ENCODE measurements at regions not wholly inside any gene's neighbourhood (a gene's known extent, or its start where the extent isn't known, plus 50 kb on each side); places are given as distances from the start of the nearest gene placed in this dataset.
"Not testable (repeated sequence)": the region's sequence is repeated elsewhere in the genome, so short reads cannot be mapped to it uniquely, and the experiment has no call there.

DNA sequence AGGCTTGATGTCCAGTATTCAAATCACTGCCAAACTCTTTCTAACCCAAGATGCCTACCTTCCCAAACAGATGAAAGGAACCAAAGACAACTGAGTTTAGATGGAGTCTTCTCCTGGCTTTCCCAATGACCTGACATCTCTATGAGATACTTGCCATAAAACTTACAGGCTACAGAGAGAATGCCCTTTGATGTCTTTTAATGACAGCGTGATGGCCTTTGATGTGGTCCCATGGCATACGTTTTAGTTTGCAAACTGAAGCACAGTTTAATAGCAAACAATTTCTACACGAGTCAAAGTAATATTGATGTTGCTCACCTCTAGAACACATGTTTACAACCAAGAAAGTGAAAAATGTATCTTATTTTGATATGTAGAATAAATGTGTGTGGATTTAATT, 73.2 kb downstream of the ZIC4 start:
- no peak overlapping the region for H3K4me3 ChIP-seq (ENCODE audit: low read length)
- no peaks in the 10 kb centered on the region for H3K36me3 ChIP-seq (ENCODE audit: insufficient read depth, low read depth, low read length)
- no peak overlapping the region for H3K9ac ChIP-seq (ENCODE audit: low read depth, low read length)
- no peaks in the 10 kb centered on the region for H3K9me3 ChIP-seq (ENCODE audit: insufficient read depth, low read depth, low read length)
- H3K4me1 ChIP-seq (ENCODE audit: insufficient read depth, low read length): no peaks in the 10 kb centered on the region
- H3K27ac ChIP-seq (ENCODE audit: low read length): no peak overlapping the region
- H3K27me3 ChIP-seq (ENCODE audit: insufficient read depth, low read length): no peaks in the 10 kb centered on the region

DNA sequence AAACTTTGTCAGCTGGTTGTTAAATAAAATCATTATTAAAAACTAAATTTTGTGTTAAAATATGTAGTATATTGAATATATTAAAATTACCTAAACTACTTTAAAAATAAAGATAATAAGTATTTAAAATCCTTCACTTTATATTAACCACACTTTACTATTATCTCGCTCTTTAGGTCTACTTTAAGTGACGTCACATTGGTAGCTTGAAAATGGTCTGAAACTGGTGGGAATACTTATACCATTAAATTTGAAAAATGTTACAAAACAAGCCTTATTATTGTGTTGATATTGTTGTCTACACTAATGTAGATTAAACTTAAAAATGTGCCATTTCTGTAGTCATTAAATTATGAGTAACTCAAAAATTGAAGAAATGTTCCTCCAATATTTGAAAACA, 77.6 kb downstream of the ZIC4 start:
- Histone ChIP-seq H3K9me3 (ENCODE audit: insufficient read depth, low read depth, low read length) (no peaks in the 10 kb centered on the region), H3K4me1 (ENCODE audit: insufficient read depth, low read length) (no peaks in the 10 kb centered on the region), H3K9ac (ENCODE audit: low read depth, low read length) (no peak overlapping the region), H3K4me3 (ENCODE audit: low read length) (no peak overlapping the region), H3K36me3 (ENCODE audit: insufficient read depth, low read depth, low read length) (no peaks in the 10 kb centered on the region), H3K27ac (ENCODE audit: low read length) (no peak overlapping the region), H3K27me3 (ENCODE audit: insufficient read depth, low read length) (no peaks in the 10 kb centered on the region)

DNA sequence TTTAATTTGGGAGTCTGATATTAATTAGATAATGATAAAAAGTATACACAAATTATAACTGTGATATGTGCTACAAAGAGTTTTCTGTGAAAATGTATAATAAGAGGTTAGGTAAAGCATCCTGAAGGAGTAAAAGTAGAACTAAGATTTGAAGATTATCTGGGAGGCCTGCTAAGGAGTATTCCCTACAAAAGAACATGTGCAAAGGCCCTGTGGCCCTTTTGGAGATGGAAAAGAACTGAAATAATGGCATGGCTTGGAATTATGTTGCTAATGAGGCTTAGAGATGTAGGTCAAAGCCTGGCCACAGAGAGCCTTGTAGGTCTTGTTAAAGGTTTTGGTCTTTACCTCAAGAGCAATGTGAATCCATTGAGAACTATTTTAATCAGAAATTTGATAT, 82.0 kb downstream of the ZIC4 start:
- H3K36me3 ChIP-seq (ENCODE audit: insufficient read depth, low read depth, low read length): no peaks in the 10 kb centered on the region
- no peak overlapping the region for H3K27ac ChIP-seq (ENCODE audit: low read length)
- no peaks in the 10 kb centered on the region for H3K9me3 ChIP-seq (ENCODE audit: insufficient read depth, low read depth, low read length)
- no peak overlapping the region for H3K9ac ChIP-seq (ENCODE audit: low read depth, low read length)
- no peak overlapping the region for H3K4me3 ChIP-seq (ENCODE audit: low read length)
- no peaks in the 10 kb centered on the region; the same call in 1 of the 2 replicates for H3K4me1 ChIP-seq (ENCODE audit: insufficient read depth, low read length)
- no peaks in the 10 kb centered on the region for H3K27me3 ChIP-seq (ENCODE audit: insufficient read depth, low read length)

DNA sequence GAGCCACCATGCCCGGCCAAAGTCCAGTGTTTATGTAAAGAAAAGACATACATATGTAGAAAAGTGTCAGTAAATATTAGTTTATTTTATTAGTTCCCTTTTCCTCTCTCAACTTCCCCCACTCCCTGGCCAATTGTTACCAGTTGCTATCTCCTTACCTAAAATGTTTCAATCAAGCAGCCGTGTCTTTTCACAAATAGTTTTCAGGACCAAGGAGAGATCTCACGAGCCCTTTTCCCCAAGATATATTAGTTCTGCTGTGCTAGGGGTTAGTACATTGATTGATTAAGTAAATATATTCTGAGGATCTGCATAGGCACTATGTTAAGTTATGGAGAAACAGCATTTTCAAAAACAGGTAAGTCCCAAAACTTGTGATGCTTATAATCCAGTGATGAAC, 87.4 kb downstream of the ZIC4 start:
- Histone ChIP-seq H3K9ac (ENCODE audit: low read depth, low read length) (no peak overlapping the region), H3K4me3 (ENCODE audit: low read length) (no peak overlapping the region), H3K9me3 (ENCODE audit: insufficient read depth, low read depth, low read length) (no peaks in the 10 kb centered on the region), H3K27ac (ENCODE audit: low read length) (no peak overlapping the region), H3K4me1 (ENCODE audit: insufficient read depth, low read length) (no peaks in the 10 kb centered on the region; the same call in 1 of the 2 replicates), H3K36me3 (ENCODE audit: insufficient read depth, low read depth, low read length) (no peaks in the 10 kb centered on the region), H3K27me3 (ENCODE audit: insufficient read depth, low read length) (no peaks in the 10 kb centered on the region)

DNA sequence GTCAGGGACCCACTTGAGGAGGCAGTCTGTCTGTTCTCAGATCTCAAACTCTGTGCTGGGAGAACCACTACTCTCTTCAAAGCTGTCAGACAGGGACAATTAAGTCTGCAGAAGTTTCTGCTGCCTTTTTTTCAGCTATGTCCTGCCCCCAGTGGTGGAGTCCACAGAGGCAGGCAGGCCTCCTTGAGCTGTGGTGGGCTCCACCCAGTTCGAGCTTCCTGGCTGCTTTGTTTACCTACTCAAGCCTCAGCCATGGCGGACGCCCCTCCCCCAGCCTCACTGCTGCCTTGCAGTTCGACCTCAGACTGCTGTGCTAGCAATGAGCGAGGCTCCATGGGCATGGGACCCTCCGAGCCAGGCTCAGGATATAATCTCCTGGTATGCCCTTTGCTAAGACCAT, 89.3 kb downstream of the ZIC4 start:
- H3K36me3 ChIP-seq (ENCODE audit: insufficient read depth, low read depth, low read length); H3K27me3 ChIP-seq (ENCODE audit: insufficient read depth, low read length); H3K4me3 ChIP-seq (ENCODE audit: low read length); H3K27ac ChIP-seq (ENCODE audit: low read length); H3K9me3 ChIP-seq (ENCODE audit: insufficient read depth, low read depth, low read length); H3K9ac ChIP-seq (ENCODE audit: low read depth, low read length); H3K4me1 ChIP-seq (ENCODE audit: insufficient read depth, low read length): not testable (repeated sequence)

DNA sequence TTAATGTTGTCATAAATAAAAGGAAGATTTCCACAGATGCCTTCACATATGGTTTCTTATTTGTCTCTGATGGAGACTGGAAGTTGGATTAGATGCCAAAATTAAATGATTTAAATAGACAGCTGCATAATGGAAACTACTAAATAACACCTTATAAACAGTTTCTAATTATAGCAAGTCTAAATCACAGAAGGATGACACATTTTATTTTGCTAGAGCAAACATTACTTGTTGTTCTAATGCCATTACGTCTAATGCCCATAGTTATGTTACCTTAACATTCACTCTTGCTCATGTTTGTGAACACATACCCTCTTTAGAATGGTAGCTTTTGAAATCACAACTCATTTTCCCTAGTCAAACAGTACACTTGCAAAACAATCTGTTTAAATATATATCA, 92.8 kb downstream of the ZIC4 start:
- Histone ChIP-seq H3K36me3 (ENCODE audit: insufficient read depth, low read depth, low read length) (no peaks in the 10 kb centered on the region), H3K27ac (ENCODE audit: low read length) (no peak overlapping the region), H3K4me1 (ENCODE audit: insufficient read depth, low read length) (no peaks in the 10 kb centered on the region), H3K9ac (ENCODE audit: low read depth, low read length) (no peak overlapping the region), H3K9me3 (ENCODE audit: insufficient read depth, low read depth, low read length) (no peaks in the 10 kb centered on the region), H3K27me3 (ENCODE audit: insufficient read depth, low read length) (no peaks in the 10 kb centered on the region), H3K4me3 (ENCODE audit: low read length) (no peak overlapping the region)

DNA sequence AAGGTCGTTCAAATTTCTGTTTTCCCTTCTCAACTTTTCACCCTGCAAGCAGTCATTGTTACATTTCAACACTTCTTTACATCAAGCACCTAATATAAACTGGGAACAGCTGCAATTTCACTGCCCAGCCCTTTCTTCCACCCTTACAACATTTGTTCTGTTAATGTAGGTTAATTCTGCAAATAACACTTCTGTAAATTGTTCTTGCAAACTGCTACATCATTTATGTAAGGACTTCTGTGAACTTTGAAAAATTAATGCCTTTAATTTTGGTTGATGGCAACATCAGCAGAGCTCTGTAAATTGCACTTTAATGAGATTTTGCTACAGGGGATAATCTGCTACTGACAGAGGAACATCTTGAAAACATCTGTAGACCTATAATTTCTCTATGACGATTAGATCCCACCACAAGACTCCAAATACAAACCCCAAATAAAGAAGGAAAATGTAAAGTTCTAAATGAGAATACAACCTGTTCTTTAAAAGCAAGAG, 93.5 kb downstream of the ZIC4 start:
- Histone ChIP-seq H3K27me3 (ENCODE audit: insufficient read depth, low read length) (no peaks in the 10 kb centered on the region), H3K9ac (ENCODE audit: low read depth, low read length) (no peak overlapping the region), H3K36me3 (ENCODE audit: insufficient read depth, low read depth, low read length) (no peaks in the 10 kb centered on the region), H3K9me3 (ENCODE audit: insufficient read depth, low read depth, low read length) (no peaks in the 10 kb centered on the region), H3K4me1 (ENCODE audit: insufficient read depth, low read length) (no peaks in the 10 kb centered on the region), H3K27ac (ENCODE audit: low read length) (no peak overlapping the region), H3K4me3 (ENCODE audit: low read length) (no peak overlapping the region)

DNA sequence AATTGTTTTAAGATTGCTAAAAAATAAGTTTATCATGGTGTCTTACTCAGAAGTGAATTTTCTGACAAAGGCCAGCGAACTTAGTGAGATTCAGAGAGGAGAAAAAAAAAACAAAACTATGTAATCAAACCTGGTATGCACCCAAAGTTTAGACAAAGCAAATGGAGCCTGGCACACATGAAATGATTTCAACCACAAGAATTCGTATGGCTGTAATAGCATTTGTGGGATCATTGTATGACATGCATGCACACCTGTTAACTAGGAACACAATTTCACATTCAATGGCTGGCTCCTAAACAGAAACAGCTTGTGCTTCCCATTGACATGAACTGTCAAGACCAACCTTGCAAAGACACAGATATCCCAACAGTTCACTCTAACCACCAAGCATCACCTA, 94.6 kb downstream of the ZIC4 start:
- H3K9me3 ChIP-seq (ENCODE audit: insufficient read depth, low read depth, low read length): no peaks in the 10 kb centered on the region
- no peak overlapping the region for H3K27ac ChIP-seq (ENCODE audit: low read length)
- H3K9ac ChIP-seq (ENCODE audit: low read depth, low read length): no peak overlapping the region
- no peaks in the 10 kb centered on the region for H3K4me1 ChIP-seq (ENCODE audit: insufficient read depth, low read length)
- no peaks in the 10 kb centered on the region for H3K27me3 ChIP-seq (ENCODE audit: insufficient read depth, low read length)
- no peak overlapping the region for H3K4me3 ChIP-seq (ENCODE audit: low read length)
- H3K36me3 ChIP-seq (ENCODE audit: insufficient read depth, low read depth, low read length): no peaks in the 10 kb centered on the region

DNA sequence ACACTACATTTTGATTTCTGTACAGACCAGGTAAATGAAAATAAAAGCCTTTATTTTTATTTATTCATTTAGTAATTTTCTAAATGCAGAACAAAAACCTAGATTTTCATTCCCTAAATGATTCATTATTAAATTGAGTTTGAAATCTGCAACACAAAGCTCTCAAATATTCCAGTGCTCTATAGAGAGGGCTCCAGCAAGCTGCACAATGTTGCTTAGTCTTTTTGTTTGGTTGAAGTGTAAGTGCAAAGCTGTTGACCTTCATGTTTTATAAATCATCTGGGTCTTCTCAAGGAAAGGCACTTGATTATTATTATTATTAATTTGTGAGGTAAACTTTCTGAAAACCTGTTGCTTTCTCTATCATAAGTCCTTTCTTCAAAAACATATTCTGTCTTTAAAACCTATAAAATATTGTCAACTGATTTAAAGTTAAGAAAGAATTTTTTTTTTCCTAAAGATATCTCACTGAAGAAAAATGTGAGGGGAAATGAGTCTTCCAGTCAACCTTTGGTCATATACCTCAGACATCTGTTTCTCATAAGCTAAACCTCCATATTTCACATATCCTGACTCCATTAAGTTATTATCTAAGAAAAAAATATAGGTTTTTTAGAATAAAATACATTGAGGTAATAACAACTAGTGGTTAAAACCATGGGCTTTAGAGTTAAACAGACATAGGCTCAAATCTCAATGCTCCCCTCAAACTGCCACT, 100.7 kb downstream of the ZIC4 start:
- Histone ChIP-seq H3K36me3 (ENCODE audit: insufficient read depth, low read depth, low read length) (no peaks in the 10 kb centered on the region), H3K9ac (ENCODE audit: low read depth, low read length) (no peak overlapping the region), H3K27ac (ENCODE audit: low read length) (no peak overlapping the region), H3K9me3 (ENCODE audit: insufficient read depth, low read depth, low read length) (no peaks in the 10 kb centered on the region), H3K27me3 (ENCODE audit: insufficient read depth, low read length) (no peaks in the 10 kb centered on the region), H3K4me3 (ENCODE audit: low read length) (no peak overlapping the region), H3K4me1 (ENCODE audit: insufficient read depth, low read length) (no peaks in the 10 kb centered on the region)

DNA sequence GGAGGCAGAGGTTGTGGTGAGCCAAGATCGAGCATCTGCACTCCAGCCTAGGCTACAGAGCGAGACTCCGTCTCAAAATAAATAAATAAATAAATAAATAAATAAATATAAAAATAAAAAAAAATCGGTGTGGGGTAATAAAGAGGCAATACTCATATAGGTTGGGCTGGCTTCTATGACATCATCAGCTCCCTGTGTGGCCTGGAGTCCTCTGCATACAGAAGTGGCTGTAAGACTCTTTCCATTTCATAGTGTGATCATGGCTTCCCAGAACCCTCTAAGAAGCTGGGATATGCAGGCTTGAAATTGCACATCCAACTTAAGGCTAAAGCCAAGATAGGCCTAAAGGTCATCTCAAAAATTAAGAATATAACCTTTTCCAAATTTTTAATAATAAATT, 101.6 kb downstream of the ZIC4 start:
- no peaks in the 10 kb centered on the region for H3K4me1 ChIP-seq (ENCODE audit: insufficient read depth, low read length)
- no peak overlapping the region for H3K9ac ChIP-seq (ENCODE audit: low read depth, low read length)
- H3K36me3 ChIP-seq (ENCODE audit: insufficient read depth, low read depth, low read length): no peaks in the 10 kb centered on the region
- no peak overlapping the region for H3K27ac ChIP-seq (ENCODE audit: low read length)
- H3K9me3 ChIP-seq (ENCODE audit: insufficient read depth, low read depth, low read length): no peaks in the 10 kb centered on the region
- H3K4me3 ChIP-seq (ENCODE audit: low read length): no peak overlapping the region
- H3K27me3 ChIP-seq (ENCODE audit: insufficient read depth, low read length): no peaks in the 10 kb centered on the region

DNA sequence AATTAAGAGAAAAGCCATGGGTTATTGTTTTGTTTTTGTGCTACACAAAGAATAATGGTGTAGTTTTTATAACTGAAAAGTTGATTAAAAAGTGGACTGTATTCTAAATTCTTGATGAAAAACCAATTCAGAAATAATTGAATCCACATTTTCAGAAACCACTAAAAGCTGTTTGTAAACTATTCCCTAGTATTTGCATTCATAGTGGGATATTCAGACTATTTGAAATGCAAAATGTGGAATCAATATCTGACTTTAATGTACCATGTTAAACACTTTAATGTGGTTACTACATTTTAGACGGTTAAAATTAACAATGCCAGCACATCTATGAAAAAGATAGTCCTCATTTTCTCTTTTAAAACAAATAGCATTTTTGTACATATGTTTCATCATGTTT, 104.6 kb downstream of the ZIC4 start:
- H3K4me3 ChIP-seq (ENCODE audit: low read length): no peak overlapping the region
- H3K27me3 ChIP-seq (ENCODE audit: insufficient read depth, low read length): no peaks in the 10 kb centered on the region
- no peaks in the 10 kb centered on the region for H3K9me3 ChIP-seq (ENCODE audit: insufficient read depth, low read depth, low read length)
- H3K36me3 ChIP-seq (ENCODE audit: insufficient read depth, low read depth, low read length): no peaks in the 10 kb centered on the region
- no peak overlapping the region for H3K9ac ChIP-seq (ENCODE audit: low read depth, low read length)
- no peak overlapping the region for H3K27ac ChIP-seq (ENCODE audit: low read length)
- peaks cover 9% of the 10 kb centered on the region; the same call in 1 of the 2 replicates for H3K4me1 ChIP-seq (ENCODE audit: insufficient read depth, low read length)

DNA sequence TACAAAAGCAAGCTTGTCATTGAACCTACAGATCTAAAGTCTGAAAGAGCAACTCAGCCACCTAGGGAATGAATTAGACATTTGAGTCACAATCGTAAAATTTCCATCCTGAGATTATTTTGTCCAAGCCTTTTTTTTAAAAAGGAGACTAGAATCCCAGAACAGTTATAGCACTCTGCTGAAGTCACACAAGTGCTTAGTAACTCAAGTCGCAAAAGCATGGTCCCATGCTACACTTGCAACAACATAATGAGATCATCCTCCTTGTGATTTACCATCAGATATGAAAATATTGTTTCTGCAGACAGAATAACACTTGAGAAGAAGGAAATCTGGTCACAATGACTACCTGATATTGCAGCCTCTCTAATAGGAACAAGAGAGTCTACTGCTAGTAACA, 106.7 kb downstream of the ZIC4 start:
- H3K27me3 ChIP-seq (ENCODE audit: insufficient read depth, low read length): no peaks in the 10 kb centered on the region
- H3K9me3 ChIP-seq (ENCODE audit: insufficient read depth, low read depth, low read length): no peaks in the 10 kb centered on the region
- H3K4me3 ChIP-seq (ENCODE audit: low read length): no peak overlapping the region
- H3K9ac ChIP-seq (ENCODE audit: low read depth, low read length): no peak overlapping the region
- H3K36me3 ChIP-seq (ENCODE audit: insufficient read depth, low read depth, low read length): no peaks in the 10 kb centered on the region
- H3K27ac ChIP-seq (ENCODE audit: low read length): no peak overlapping the region
- H3K4me1 ChIP-seq (ENCODE audit: insufficient read depth, low read length): peaks cover 9% of the 10 kb centered on the region; the same call in 1 of the 2 replicates

Data from iPS-20b (cell line).